ENCODE measurements at regions not wholly inside any gene's neighbourhood (a gene's known extent, or its start where the extent isn't known, plus 50 kb on each side); places are given as distances from the start of the nearest gene placed in this dataset.

- Histone ChIP-seq H2AFZ (ENCODE audit: low read length) (no peak overlapping the region), H3K9ac (ENCODE audit: insufficient read depth, low read length) (no peak overlapping the region), H3K9me3 (ENCODE audit: control insufficient read depth, insufficient read depth, low read depth, low read length) (no peaks in the 10 kb centered on the region), H3K27ac (ENCODE audit: insufficient read depth, low read length) (no peak overlapping the region), H4K20me1 (ENCODE audit: control insufficient read depth, extremely low read depth, insufficient read depth, low read length) (no peaks in the 10 kb centered on the region), H3K4me2 (ENCODE audit: extremely low read depth, insufficient read depth, low read length) (no peak overlapping the region), H3K36me3 (ENCODE audit: control insufficient read depth, insufficient read depth, low read length) (no peaks in the 10 kb centered on the region), H3K27me3 (ENCODE audit: control insufficient read depth, insufficient read depth, low read length) (no peaks in the 10 kb centered on the region), H3K4me1 (ENCODE audit: control insufficient read depth, extremely low read depth, insufficient read depth, low read length) (no peaks in the 10 kb centered on the region), H3K79me2 (ENCODE audit: control insufficient read depth, insufficient read depth, low read length) (no peaks in the 10 kb centered on the region), H3K4me3 (replicated peaks in 1 of 4; ENCODE audit: control extremely low read depth in 1 of 4, insufficient read depth in 1 of 4, low read depth in 3 of 4, low read length in 4 of 4) (no peak overlapping the region)
- TF ChIP-seq EZH2 (IDR thresholded peaks at IDR 0.05; ENCODE audit: low read length, missing control alignments) (no peak), CTCF (conservative IDR thresholded peaks at IDR 0.05 in 1 of 2, IDR thresholded peaks at IDR 0.05 in 1 of 2; ENCODE audit: low read depth in 1 of 2, low read length in 2 of 2) (no peak)
- DNase-seq (ENCODE audit: low read depth in 2 of 2) = no peak
These were observed 222.7 kb downstream of the ARPP21 start for GRCh38 chr3:35862057-35862456.

- DNase-seq (ENCODE audit: low read depth in 2 of 2) = no peak
- Histone ChIP-seq H4K20me1 (ENCODE audit: control insufficient read depth, extremely low read depth, insufficient read depth, low read length) (no peaks in the 10 kb centered on the region), H3K27ac (ENCODE audit: insufficient read depth, low read length) (no peak overlapping the region), H3K4me1 (ENCODE audit: control insufficient read depth, extremely low read depth, insufficient read depth, low read length) (no peaks in the 10 kb centered on the region), H3K9me3 (ENCODE audit: control insufficient read depth, insufficient read depth, low read depth, low read length) (no peaks in the 10 kb centered on the region), H3K36me3 (ENCODE audit: control insufficient read depth, insufficient read depth, low read length) (no peaks in the 10 kb centered on the region), H3K4me2 (ENCODE audit: extremely low read depth, insufficient read depth, low read length) (no peak overlapping the region), H3K79me2 (ENCODE audit: control insufficient read depth, insufficient read depth, low read length) (no peaks in the 10 kb centered on the region), H3K4me3 (replicated peaks in 1 of 4; ENCODE audit: control extremely low read depth in 1 of 4, insufficient read depth in 1 of 4, low read depth in 3 of 4, low read length in 4 of 4) (no peak overlapping the region), H3K9ac (ENCODE audit: insufficient read depth, low read length) (no peak overlapping the region), H2AFZ (ENCODE audit: low read length) (no peak overlapping the region), H3K27me3 (ENCODE audit: control insufficient read depth, insufficient read depth, low read length) (no peaks in the 10 kb centered on the region)
- TF ChIP-seq EZH2 (IDR thresholded peaks at IDR 0.05; ENCODE audit: low read length, missing control alignments) = no peak
- TF ChIP-seq CTCF (conservative IDR thresholded peaks at IDR 0.05 in 1 of 2, IDR thresholded peaks at IDR 0.05 in 1 of 2; ENCODE audit: low read depth in 1 of 2, low read length in 2 of 2) = no peak
These were observed 225.5 kb downstream of the ARPP21 start for GRCh38 chr3:35864871-35865270.

- DNase-seq (ENCODE audit: low read depth in 2 of 2) = no peak
- no peak overlapping the region for H3K27ac ChIP-seq (ENCODE audit: insufficient read depth, low read length)
- no peaks in the 10 kb centered on the region for H3K36me3 ChIP-seq (ENCODE audit: control insufficient read depth, insufficient read depth, low read length)
- H4K20me1 ChIP-seq (ENCODE audit: control insufficient read depth, extremely low read depth, insufficient read depth, low read length) = no peaks in the 10 kb centered on the region
- H3K9ac ChIP-seq (ENCODE audit: insufficient read depth, low read length) = no peak overlapping the region
- H3K27me3 ChIP-seq (ENCODE audit: control insufficient read depth, insufficient read depth, low read length) = no peaks in the 10 kb centered on the region
- TF ChIP-seq EZH2 (IDR thresholded peaks at IDR 0.05; ENCODE audit: low read length, missing control alignments) (no peak), CTCF (conservative IDR thresholded peaks at IDR 0.05 in 1 of 2, IDR thresholded peaks at IDR 0.05 in 1 of 2; ENCODE audit: low read depth in 1 of 2, low read length in 2 of 2) (no peak)
- no peak overlapping the region for H3K4me3 ChIP-seq (replicated peaks in 1 of 4; ENCODE audit: control extremely low read depth in 1 of 4, insufficient read depth in 1 of 4, low read depth in 3 of 4, low read length in 4 of 4)
- H2AFZ ChIP-seq (ENCODE audit: low read length) = no peak overlapping the region
- H3K9me3 ChIP-seq (ENCODE audit: control insufficient read depth, insufficient read depth, low read depth, low read length) = no peaks in the 10 kb centered on the region
- no peaks in the 10 kb centered on the region for H3K4me1 ChIP-seq (ENCODE audit: control insufficient read depth, extremely low read depth, insufficient read depth, low read length)
- no peaks in the 10 kb centered on the region for H3K79me2 ChIP-seq (ENCODE audit: control insufficient read depth, insufficient read depth, low read length)
- no peak overlapping the region for H3K4me2 ChIP-seq (ENCODE audit: extremely low read depth, insufficient read depth, low read length)
These were observed 228.5 kb downstream of the ARPP21 start for GRCh38 chr3:35867791-35868190.
